IPS-18a (cell line): ENCODE measurements at regions not wholly inside any gene's neighbourhood (a gene's known extent, or its start where the extent isn't known, plus 50 kb on each side); places are given as distances from the start of the nearest gene placed in this dataset.
"Not testable (repeated sequence)": the region's sequence is repeated elsewhere in the genome, so short reads cannot be mapped to it uniquely, and the experiment has no call there.

Experiments
- H3K27ac ChIP-seq: one replicate; pipeline ENCODE4 v1.5.1; 2013; ENCODE audit warnings: low read length
- H3K27me3 ChIP-seq: one replicate; pipeline ENCODE4 v1.6.1; 2013; ENCODE audit warnings: mild to moderate bottlenecking, low read length; ENCODE audit not compliant: control insufficient read depth, insufficient read depth
- H3K36me3 ChIP-seq: one replicate; pipeline ENCODE4 v1.6.1; 2013; ENCODE audit warnings: low read depth, low read length; ENCODE audit not compliant: control insufficient read depth
- H3K4me1 ChIP-seq: one replicate; pipeline ENCODE4 v1.6.1; 2013; ENCODE audit warnings: low read depth, low read length; ENCODE audit not compliant: control insufficient read depth
- H3K4me3 ChIP-seq: one replicate; pipeline ENCODE4 v1.5.1; 2013; ENCODE audit warnings: low read length
- H3K9ac ChIP-seq: one replicate; pipeline ENCODE4 v1.6.1; 2013; ENCODE audit warnings: mild to moderate bottlenecking, low read length, moderate library complexity
- H3K9me3 ChIP-seq: one replicate; pipeline ENCODE4 v1.6.1; 2013; ENCODE audit warnings: low read depth, low read length; ENCODE audit not compliant: control insufficient read depth

- peaks cover 53% of the 10 kb centered on the region for H3K4me1 ChIP-seq
- H3K36me3 ChIP-seq = no peaks in the 10 kb centered on the region
- no peak overlapping the region for H3K9ac ChIP-seq
- peaks cover 22% of the 10 kb centered on the region for H3K27me3 ChIP-seq
- H3K4me3 ChIP-seq = no peak overlapping the region
- H3K9me3 ChIP-seq = no peaks in the 10 kb centered on the region
- H3K27ac ChIP-seq = no peak overlapping the region
Measured at GRCh38 chr9:27675354-27675753, 102.1 kb upstream of the C9orf72 start.

- no peak overlapping the region for H3K9ac ChIP-seq
- H3K9me3 ChIP-seq = no peaks in the 10 kb centered on the region
- H3K27ac ChIP-seq = no peak overlapping the region
- peaks cover 48% of the 10 kb centered on the region for H3K4me1 ChIP-seq
- no peaks in the 10 kb centered on the region for H3K36me3 ChIP-seq
- H3K4me3 ChIP-seq = no peak overlapping the region
- peaks cover 13% of the 10 kb centered on the region for H3K27me3 ChIP-seq
Measured at GRCh38 chr9:27676827-27677226, 103.5 kb upstream of the C9orf72 start.

- Histone ChIP-seq H3K27ac (no peak overlapping the region), H3K27me3 (peaks cover 7% of the 10 kb centered on the region), H3K36me3 (no peaks in the 10 kb centered on the region), H3K4me1 (peaks cover 30% of the 10 kb centered on the region), H3K9ac (peak overlapping the region; percentile 21), H3K4me3 (peak overlapping the region; percentile 42), H3K9me3 (no peaks in the 10 kb centered on the region)
Measured at GRCh38 chr9:27679338-27679737, 106.1 kb upstream of the C9orf72 start.

- peaks cover 5% of the 10 kb centered on the region for H3K27me3 ChIP-seq
- peaks cover 19% of the 10 kb centered on the region for H3K4me1 ChIP-seq
- H3K27ac ChIP-seq = no peak overlapping the region
- H3K9ac ChIP-seq = no peak overlapping the region
- no peaks in the 10 kb centered on the region for H3K9me3 ChIP-seq
- H3K36me3 ChIP-seq = no peaks in the 10 kb centered on the region
- H3K4me3 ChIP-seq = no peak overlapping the region
Measured at GRCh38 chr9:27683181-27683580, 109.9 kb upstream of the C9orf72 start.

- no peak overlapping the region for H3K4me3 ChIP-seq
Measured at GRCh38 chr9:27688954-27689353, 115.7 kb upstream of the C9orf72 start.

GRCh38 chr9:27690816-27691215 is 117.5 kb upstream of the C9orf72 start:
- H3K36me3 ChIP-seq, H3K9me3 ChIP-seq, H3K27ac ChIP-seq, H3K4me3 ChIP-seq, H3K27me3 ChIP-seq, H3K9ac ChIP-seq: not testable (repeated sequence)
- H3K4me1 ChIP-seq = peaks cover 11% of the 10 kb centered on the region

More at GRCh38 chr9:27688954-27689353, 115.7 kb upstream of the C9orf72 start:
- Histone ChIP-seq H3K9ac (no peak overlapping the region), H3K27ac (no peak overlapping the region), H3K9me3 (no peaks in the 10 kb centered on the region), H3K4me1 (peaks cover 11% of the 10 kb centered on the region), H3K27me3 (no peaks in the 10 kb centered on the region), H3K36me3 (no peaks in the 10 kb centered on the region)

GRCh38 chr9:27699621-27700020 is 126.3 kb upstream of the C9orf72 start:
- no peaks in the 10 kb centered on the region for H3K27me3 ChIP-seq
- no peak overlapping the region for H3K9ac ChIP-seq
- no peak overlapping the region for H3K27ac ChIP-seq
- H3K9me3 ChIP-seq = no peaks in the 10 kb centered on the region
- peaks cover 6% of the 10 kb centered on the region for H3K4me1 ChIP-seq
- no peaks in the 10 kb centered on the region for H3K36me3 ChIP-seq
- no peak overlapping the region for H3K4me3 ChIP-seq

- H3K4me3 ChIP-seq = no peak overlapping the region
- no peaks in the 10 kb centered on the region for H3K27me3 ChIP-seq
- no peaks in the 10 kb centered on the region for H3K36me3 ChIP-seq
- no peak overlapping the region for H3K9ac ChIP-seq
- H3K9me3 ChIP-seq = no peaks in the 10 kb centered on the region
- no peak overlapping the region for H3K27ac ChIP-seq
- peaks cover 6% of the 10 kb centered on the region for H3K4me1 ChIP-seq
Measured at GRCh38 chr9:27701016-27701415, 127.7 kb upstream of the C9orf72 start.

- Histone ChIP-seq H3K4me3 (no peak overlapping the region), H3K27ac (no peak overlapping the region), H3K9ac (no peak overlapping the region), H3K9me3 (no peaks in the 10 kb centered on the region), H3K4me1 (peaks cover 6% of the 10 kb centered on the region), H3K27me3 (no peaks in the 10 kb centered on the region), H3K36me3 (no peaks in the 10 kb centered on the region)
Measured at GRCh38 chr9:27701587-27701986, 128.3 kb upstream of the C9orf72 start.

- H3K27me3 ChIP-seq = no peaks in the 10 kb centered on the region
Measured at GRCh38 chr9:27703216-27703980, 130.1 kb upstream of the C9orf72 start.

GRCh38 chr9:27711241-27711640 is 138.0 kb upstream of the C9orf72 start:
- Histone ChIP-seq H3K9ac (no peak overlapping the region), H3K9me3 (no peaks in the 10 kb centered on the region), H3K27me3 (no peaks in the 10 kb centered on the region), H3K27ac (no peak overlapping the region), H3K36me3 (no peaks in the 10 kb centered on the region), H3K4me3 (no peak overlapping the region), H3K4me1 (no peaks in the 10 kb centered on the region)

More at GRCh38 chr9:27703216-27703980, 130.1 kb upstream of the C9orf72 start:
- Histone ChIP-seq H3K27ac (no peak overlapping the region), H3K9ac (no peak overlapping the region), H3K4me1 (peaks cover 6% of the 10 kb centered on the region), H3K36me3 (no peaks in the 10 kb centered on the region), H3K4me3 (no peak overlapping the region), H3K9me3 (no peaks in the 10 kb centered on the region)

GRCh38 chr9:27712806-27713205 is 139.5 kb upstream of the C9orf72 start:
- no peaks in the 10 kb centered on the region for H3K4me1 ChIP-seq
- no peaks in the 10 kb centered on the region for H3K27me3 ChIP-seq
- H3K9me3 ChIP-seq = no peaks in the 10 kb centered on the region
- H3K9ac ChIP-seq = no peak overlapping the region
- no peaks in the 10 kb centered on the region for H3K36me3 ChIP-seq
- H3K4me3 ChIP-seq = no peak overlapping the region
- no peak overlapping the region for H3K27ac ChIP-seq
